Skeletal muscle satellite cell (primary cell): ENCODE measurements at regions not wholly inside any gene's neighbourhood (a gene's known extent, or its start where the extent isn't known, plus 50 kb on each side); places are given as distances from the start of the nearest gene placed in this dataset.

Experiments
- H3K27me3 ChIP-seq: 2 replicates; pipeline ENCODE4 v1.7.0; 2013; ENCODE audit warnings: low read length; ENCODE audit not compliant: control insufficient read depth, insufficient read depth
- H3K36me3 ChIP-seq: 2 replicates; pipeline ENCODE4 v1.7.0; 2013; ENCODE audit warnings: mild to moderate bottlenecking, control low read depth, low read length; ENCODE audit not compliant: insufficient read depth
- H3K4me1 ChIP-seq: 2 replicates; pipeline ENCODE4 v1.7.0; 2013; ENCODE audit warnings: low read length; ENCODE audit not compliant: control insufficient read depth, insufficient read depth
- H3K4me2 ChIP-seq: 2 replicates; pipeline ENCODE4 v1.7.0; 2013; ENCODE audit warnings: mild to moderate bottlenecking, low read length
- H3K4me3 ChIP-seq: 2 replicates; pipeline ENCODE4 v1.7.0; 2013; ENCODE audit warnings: low read length
- H3K9ac ChIP-seq: 2 replicates; pipeline ENCODE4 v1.7.0; 2013; ENCODE audit warnings: mild to moderate bottlenecking, low read depth, low read length, moderate library complexity
- H3K9me3 ChIP-seq: replicated peaks from 2 replicates; pipeline ENCODE4 v1.7.0; 2013; ENCODE audit warnings: mild to moderate bottlenecking, control low read depth, low read length

- Histone ChIP-seq H3K4me2 (no peak overlapping the region), H3K9me3 (no peaks in the 10 kb centered on the region), H3K27me3 (no peaks in the 10 kb centered on the region), H3K4me1 (no peaks in the 10 kb centered on the region), H3K9ac (no peak overlapping the region), H3K4me3 (no peak overlapping the region), H3K36me3 (no peaks in the 10 kb centered on the region)
These were observed 107.7 kb upstream of the POU2AF2 start for GRCh38 chr11:111137846-111138245.

- Histone ChIP-seq H3K4me1 (no peaks in the 10 kb centered on the region), H3K9ac (no peak overlapping the region), H3K27me3 (no peaks in the 10 kb centered on the region), H3K9me3 (no peaks in the 10 kb centered on the region), H3K4me2 (no peak overlapping the region), H3K4me3 (no peak overlapping the region), H3K36me3 (no peaks in the 10 kb centered on the region)
These were observed 109.6 kb upstream of the POU2AF2 start for GRCh38 chr11:111135778-111136570.

GRCh38 chr11:111135101-111135500, 110.4 kb upstream of the POU2AF2 start:
- no peak overlapping the region for H3K9ac ChIP-seq
- no peaks in the 10 kb centered on the region for H3K4me1 ChIP-seq
- H3K36me3 ChIP-seq, result no peaks in the 10 kb centered on the region
- no peak overlapping the region for H3K4me3 ChIP-seq
- H3K9me3 ChIP-seq, result no peaks in the 10 kb centered on the region
- no peak overlapping the region for H3K4me2 ChIP-seq
- no peaks in the 10 kb centered on the region for H3K27me3 ChIP-seq

GRCh38 chr11:111128076-111128870, 117.3 kb upstream of the POU2AF2 start:
- Histone ChIP-seq H3K9me3 (no peaks in the 10 kb centered on the region), H3K4me3 (no peak overlapping the region), H3K4me1 (no peaks in the 10 kb centered on the region), H3K27me3 (peaks cover 5% of the 10 kb centered on the region), H3K36me3 (no peaks in the 10 kb centered on the region), H3K4me2 (no peak overlapping the region), H3K9ac (no peak overlapping the region)

GRCh38 chr11:111124724-111125123, 120.8 kb upstream of the POU2AF2 start:
- no peak overlapping the region for H3K9ac ChIP-seq
- H3K4me1 ChIP-seq, result no peaks in the 10 kb centered on the region
- no peak overlapping the region for H3K4me2 ChIP-seq
- H3K36me3 ChIP-seq, result no peaks in the 10 kb centered on the region
- H3K4me3 ChIP-seq, result no peak overlapping the region
- H3K9me3 ChIP-seq, result no peaks in the 10 kb centered on the region
- H3K27me3 ChIP-seq, result peaks cover 5% of the 10 kb centered on the region

GRCh38 chr11:111123463-111124398, 121.8 kb upstream of the POU2AF2 start:
- H3K9me3 ChIP-seq, result no peaks in the 10 kb centered on the region
- H3K4me1 ChIP-seq, result no peaks in the 10 kb centered on the region
- no peaks in the 10 kb centered on the region for H3K36me3 ChIP-seq
- H3K27me3 ChIP-seq, result peaks cover 5% of the 10 kb centered on the region
- H3K4me3 ChIP-seq, result no peak overlapping the region
- H3K9ac ChIP-seq, result no peak overlapping the region
- H3K4me2 ChIP-seq, result no peak overlapping the region

- Histone ChIP-seq H3K9ac (no peak overlapping the region), H3K4me2 (no peak overlapping the region), H3K36me3 (no peaks in the 10 kb centered on the region)
These were observed 124.7 kb upstream of the POU2AF2 start for GRCh38 chr11:111120696-111121302.

GRCh38 chr11:111120161-111120560, 125.4 kb upstream of the POU2AF2 start:
- H3K9me3 ChIP-seq, result no peaks in the 10 kb centered on the region
- no peaks in the 10 kb centered on the region for H3K27me3 ChIP-seq
- no peaks in the 10 kb centered on the region for H3K4me1 ChIP-seq
- H3K4me2 ChIP-seq, result no peak overlapping the region
- no peak overlapping the region for H3K9ac ChIP-seq
- no peak overlapping the region for H3K4me3 ChIP-seq
- H3K36me3 ChIP-seq, result no peaks in the 10 kb centered on the region

More at GRCh38 chr11:111120696-111121302, 124.7 kb upstream of the POU2AF2 start:
- Histone ChIP-seq H3K4me1 (no peaks in the 10 kb centered on the region), H3K4me3 (no peak overlapping the region), H3K27me3 (peaks cover under 1% of the 10 kb centered on the region), H3K9me3 (no peaks in the 10 kb centered on the region)

GRCh38 chr11:111119751-111120150, 125.8 kb upstream of the POU2AF2 start:
- Histone ChIP-seq H3K4me3 (no peak overlapping the region), H3K4me1 (no peaks in the 10 kb centered on the region), H3K9ac (no peak overlapping the region), H3K36me3 (no peaks in the 10 kb centered on the region), H3K27me3 (no peaks in the 10 kb centered on the region), H3K4me2 (no peak overlapping the region), H3K9me3 (no peaks in the 10 kb centered on the region)

GRCh38 chr11:111115890-111116289, 129.6 kb upstream of the POU2AF2 start:
- H3K36me3 ChIP-seq, result no peaks in the 10 kb centered on the region
- no peaks in the 10 kb centered on the region for H3K9me3 ChIP-seq
- H3K9ac ChIP-seq, result no peak overlapping the region
- H3K27me3 ChIP-seq, result no peaks in the 10 kb centered on the region
- no peak overlapping the region for H3K4me3 ChIP-seq
- no peak overlapping the region for H3K4me2 ChIP-seq
- no peaks in the 10 kb centered on the region for H3K4me1 ChIP-seq

GRCh38 chr11:111114091-111114490, 131.4 kb upstream of the POU2AF2 start:
- Histone ChIP-seq H3K27me3 (no peaks in the 10 kb centered on the region), H3K4me2 (no peak overlapping the region), H3K9ac (no peak overlapping the region), H3K9me3 (no peaks in the 10 kb centered on the region), H3K4me1 (no peaks in the 10 kb centered on the region), H3K4me3 (no peak overlapping the region), H3K36me3 (no peaks in the 10 kb centered on the region)
